HG02973 (cell line): ENCODE measurements at regions not wholly inside any gene's neighbourhood (a gene's known extent, or its start where the extent isn't known, plus 50 kb on each side); places are given as distances from the start of the nearest gene placed in this dataset.
"Not testable (repeated sequence)": the region's sequence is repeated elsewhere in the genome, so short reads cannot be mapped to it uniquely, and the experiment has no call there.

Source experiments
- ATAC-seq: cut with Tn5 transposase; IDR thresholded peaks from one replicate; pipeline ENCODE4 v1.9.1; 2021; ENCODE audit warnings: moderate library complexity; ENCODE audit not compliant: unreplicated experiment

DNA sequence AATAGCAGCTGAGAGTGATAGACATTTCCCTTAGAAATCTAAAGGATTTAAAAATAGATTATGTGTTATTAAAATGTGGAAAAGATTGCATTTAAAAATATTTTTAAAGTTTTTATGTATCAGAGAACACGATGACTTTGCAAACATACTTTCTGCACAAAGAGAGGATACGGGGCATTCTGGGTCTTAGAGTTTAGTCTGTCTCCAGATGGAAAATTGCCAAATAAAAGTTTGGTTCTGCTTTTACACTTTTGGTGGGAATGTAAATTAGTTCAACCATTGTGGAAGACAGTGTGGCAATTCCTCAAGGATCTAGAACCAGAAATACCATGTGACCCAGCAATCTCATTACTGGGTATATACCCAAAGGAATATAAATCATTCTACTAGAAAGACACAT is 355.2 kb downstream of the NDFIP2 start:
- ATAC-seq: not testable (repeated sequence)

DNA sequence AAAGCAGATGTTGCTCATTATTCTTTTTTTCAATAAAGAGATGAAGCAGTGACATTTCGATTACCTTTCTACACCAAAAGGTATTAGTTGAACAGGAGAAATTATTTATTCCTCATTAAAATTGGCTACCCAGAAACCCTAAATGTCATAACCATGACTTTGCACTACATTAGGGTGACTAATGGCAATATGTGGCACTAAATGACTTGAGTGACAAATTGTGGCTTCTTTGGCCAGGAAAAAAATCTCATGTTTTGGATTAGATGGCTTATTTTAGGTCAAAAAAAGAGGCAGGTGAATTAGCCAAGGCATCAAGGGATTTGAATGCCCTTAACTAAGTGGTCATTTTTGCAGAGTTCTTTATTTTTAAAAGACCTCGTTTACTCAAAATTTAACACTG is 353.9 kb downstream of the NDFIP2 start:
- ATAC-seq: no peak

DNA sequence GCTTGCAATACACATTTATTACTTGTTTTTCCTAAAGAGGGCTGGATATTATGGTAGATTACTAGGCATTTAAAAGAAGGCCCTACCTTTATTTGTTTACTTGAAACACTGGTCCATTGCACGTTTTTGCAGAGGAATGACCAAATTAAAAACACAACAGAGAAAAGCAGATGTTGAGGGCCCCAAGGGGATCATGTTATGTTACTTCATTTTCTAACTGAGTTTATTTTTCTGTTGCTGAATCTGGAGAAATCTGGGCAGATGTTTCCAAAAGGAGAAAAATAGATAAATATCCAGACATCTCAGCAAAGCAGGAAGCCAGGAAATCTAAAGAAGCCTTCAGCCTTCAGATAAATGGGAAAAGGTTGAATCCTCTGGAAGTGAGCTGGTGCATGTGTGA is 353.0 kb downstream of the NDFIP2 start:
- no peak for ATAC-seq

DNA sequence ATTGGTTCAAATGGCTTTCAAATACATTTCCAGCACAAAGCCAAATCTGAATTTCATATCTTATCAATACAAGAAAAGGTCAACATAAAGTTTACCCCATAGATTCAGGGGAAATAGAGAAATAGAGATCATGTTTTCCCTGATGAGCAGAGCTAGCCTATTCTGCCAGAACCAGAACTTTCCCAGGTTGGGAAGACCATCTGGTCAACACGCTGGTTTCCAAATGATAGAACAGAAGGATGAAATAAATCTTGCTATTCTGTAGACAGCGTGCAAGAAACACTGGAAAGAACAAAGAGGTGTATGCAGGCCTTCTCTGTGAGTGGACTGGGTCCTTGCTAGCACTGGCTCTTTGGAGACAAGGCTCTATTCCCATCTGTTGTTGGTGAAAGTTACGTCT is 350.6 kb downstream of the NDFIP2 start:
- ATAC-seq: no peak

DNA sequence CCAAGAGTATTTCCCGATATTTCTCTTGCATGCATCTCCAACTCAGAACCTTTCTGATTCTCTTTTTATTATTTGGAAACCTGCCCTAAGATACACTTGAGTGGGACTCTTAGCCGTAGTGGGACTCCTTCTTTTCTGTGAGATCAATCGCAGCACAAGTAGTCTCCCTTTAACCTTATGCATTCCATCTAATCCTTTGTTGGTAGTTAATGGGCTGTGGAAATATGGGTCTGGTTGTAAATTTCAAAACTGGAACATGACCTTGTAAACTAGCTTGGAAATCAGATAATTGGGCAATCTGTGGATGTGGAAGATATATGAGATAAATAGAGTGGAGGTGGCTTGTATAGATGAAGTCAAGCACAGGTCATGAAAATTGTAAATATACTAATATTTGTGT is 350.0 kb downstream of the NDFIP2 start:
- ATAC-seq: no peak

GRCh38 chr13:79830426-79830825 is 349.5 kb downstream of the NDFIP2 start:
- no peak for ATAC-seq

DNA sequence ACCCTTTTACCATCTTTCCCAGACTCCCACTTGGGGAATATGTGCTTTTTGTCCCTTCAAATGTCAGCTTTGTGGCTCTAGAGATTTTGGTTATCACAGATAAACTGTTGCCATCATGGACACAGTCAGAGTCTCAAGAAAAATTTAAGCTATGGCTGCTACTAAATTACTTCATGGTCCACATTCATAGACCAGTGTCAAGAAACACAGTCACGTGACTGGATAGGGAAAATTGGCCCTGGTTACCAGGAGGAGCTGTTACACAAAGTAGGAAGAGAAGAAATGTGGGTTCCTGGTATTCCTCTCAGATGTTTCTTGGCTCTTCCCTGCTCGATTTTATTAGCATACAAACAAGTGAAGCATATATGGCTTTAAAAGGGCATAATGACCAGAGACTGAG is 348.9 kb downstream of the NDFIP2 start:
- no peak for ATAC-seq

DNA sequence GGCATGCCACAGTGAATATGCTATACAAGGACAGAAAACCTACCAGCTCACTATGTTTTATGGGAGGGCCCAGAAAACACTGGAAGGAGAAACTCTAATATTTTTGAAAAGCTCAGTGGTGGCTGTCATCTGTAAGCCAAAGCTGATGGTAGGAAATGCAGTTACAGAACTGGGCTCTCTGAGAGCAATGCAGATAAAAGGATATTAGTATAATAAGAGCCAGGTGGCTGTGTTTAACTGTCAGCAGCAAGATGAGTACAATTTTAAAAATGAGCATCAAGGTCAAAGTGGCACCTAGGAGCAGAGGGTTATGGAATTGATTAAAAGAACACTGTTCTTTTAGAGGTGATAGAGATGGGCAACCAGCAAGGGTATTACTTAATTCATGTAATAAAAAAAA is 345.0 kb downstream of the NDFIP2 start:
- no peak for ATAC-seq

- ATAC-seq: no peak
These were observed 334.1 kb downstream of the NDFIP2 start for GRCh38 chr13:79815041-79815440.

- peak; percentile 56 for ATAC-seq
These were observed 331.3 kb downstream of the NDFIP2 start for GRCh38 chr13:79812070-79812850.

DNA sequence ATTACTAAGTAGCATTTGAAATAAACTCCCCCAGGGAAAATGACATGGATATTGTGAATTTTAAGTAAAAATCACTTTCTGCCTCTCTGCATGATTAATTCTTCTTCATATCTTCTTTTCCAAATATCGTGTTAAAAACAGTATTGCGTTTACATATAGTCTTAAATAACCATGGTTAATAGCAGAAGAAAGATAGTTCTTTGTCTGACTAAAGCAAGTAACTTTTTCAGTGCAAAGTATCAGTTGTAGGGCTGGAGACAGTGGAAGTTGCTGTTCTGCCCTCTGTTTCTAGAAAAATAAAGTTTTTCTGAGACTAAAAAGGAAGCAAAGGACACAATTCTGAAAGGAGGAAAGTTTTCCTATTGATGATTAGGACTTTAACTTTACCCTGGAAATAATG is 330.2 kb downstream of the NDFIP2 start:
- no peak for ATAC-seq

- ATAC-seq: no peak
These were observed 329.7 kb downstream of the NDFIP2 start for GRCh38 chr13:79810669-79811068.

- no peak for ATAC-seq
These were observed 329.1 kb downstream of the NDFIP2 start for GRCh38 chr13:79810018-79810417.

DNA sequence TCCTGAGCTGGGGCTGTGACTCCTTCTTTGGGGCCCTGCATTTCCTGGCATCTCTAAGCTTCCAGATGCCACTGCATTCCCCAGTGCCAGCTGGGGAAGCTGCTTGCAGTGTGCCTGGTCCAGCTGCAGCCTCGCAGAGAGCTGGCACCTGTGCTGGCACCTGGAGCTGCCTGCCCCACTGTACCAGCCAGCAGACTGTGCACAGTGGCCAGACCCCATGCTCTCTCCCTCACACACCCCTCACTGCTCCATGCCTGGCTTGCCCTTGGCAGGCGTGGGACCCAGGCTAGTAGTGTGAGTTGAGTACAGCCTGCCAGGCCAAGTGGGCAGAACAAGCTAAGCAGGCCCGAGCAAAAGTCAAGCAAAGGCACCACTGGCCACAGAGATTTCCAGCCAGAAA is 327.5 kb downstream of the NDFIP2 start:
- no peak for ATAC-seq

DNA sequence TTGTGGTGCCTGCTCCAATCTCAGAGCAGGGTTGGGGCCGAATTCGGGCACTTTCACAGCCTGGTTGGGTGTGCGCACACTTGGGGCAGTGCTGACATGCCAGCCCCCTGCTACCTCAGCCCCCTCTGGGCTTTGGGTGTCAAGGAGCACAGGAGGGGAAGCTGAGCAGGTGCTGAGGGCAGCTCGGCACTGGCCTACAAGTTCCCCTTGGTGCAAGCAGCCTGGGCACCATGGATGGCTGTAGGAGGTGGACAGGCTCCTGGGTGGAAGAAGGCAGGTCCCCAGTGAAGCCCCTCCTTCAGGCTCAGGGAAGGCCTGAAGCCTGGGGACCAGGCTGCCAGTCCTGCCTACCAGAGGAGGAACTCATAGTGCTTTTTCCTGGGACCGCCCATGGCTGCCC is 326.6 kb downstream of the NDFIP2 start:
- no peak for ATAC-seq

DNA sequence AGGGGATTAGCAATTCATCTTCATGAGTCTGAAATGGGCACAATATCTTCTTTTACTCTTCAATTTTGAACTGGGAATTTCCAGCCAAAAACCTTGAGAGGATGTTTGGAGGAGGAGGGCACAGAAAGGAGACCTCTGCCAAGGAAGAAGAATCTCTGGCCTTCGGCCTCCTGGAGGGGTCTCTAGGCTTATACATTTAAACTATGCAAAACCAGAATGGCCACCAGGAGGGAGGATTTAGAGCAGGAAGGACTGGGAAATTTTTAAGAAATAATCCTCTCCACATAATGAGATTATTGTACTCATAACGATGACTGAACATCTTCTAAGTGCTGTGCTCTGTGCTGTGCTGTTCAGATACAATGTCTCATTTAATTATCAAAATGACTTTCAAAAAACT is 325.9 kb downstream of the NDFIP2 start:
- ATAC-seq: no peak

DNA sequence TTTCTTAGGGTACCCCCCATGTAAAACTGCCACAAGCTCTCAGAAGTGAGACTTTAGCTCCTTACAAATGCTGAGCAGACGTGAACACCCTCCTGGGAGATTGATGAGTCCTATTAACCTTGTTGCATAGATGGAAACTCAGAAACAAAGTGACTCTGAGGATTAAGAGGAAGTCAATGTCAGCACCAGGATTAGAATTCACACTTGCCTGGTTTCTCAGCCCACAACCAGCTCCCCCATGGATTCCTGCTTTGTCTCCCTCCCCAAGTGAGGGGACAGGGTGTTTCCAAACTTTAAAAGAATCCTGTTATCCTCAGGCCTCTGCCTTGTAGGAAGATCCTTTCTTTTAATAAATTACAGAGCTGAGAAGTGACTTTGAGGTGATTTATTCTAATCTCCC is 324.4 kb downstream of the NDFIP2 start:
- ATAC-seq: no peak

DNA sequence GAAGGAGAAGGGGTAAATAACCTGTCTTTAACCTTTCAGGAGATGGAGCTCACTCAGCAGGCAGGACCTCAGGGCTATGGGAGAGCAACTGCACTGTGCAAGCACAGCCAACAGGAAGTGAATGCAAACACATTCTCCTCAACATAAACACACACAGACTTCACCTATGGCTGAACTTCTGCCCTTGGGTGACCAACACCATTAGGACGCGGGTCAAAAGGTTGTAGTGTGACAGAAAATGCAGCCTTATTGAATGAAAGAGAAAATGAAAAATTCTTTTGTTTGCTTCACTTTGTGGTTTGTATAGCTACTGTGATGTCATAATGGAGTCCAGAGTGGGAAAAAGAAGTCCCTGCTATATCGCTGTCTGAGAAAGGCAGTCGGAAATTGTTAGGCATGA is 323.0 kb downstream of the NDFIP2 start:
- no peak for ATAC-seq

DNA sequence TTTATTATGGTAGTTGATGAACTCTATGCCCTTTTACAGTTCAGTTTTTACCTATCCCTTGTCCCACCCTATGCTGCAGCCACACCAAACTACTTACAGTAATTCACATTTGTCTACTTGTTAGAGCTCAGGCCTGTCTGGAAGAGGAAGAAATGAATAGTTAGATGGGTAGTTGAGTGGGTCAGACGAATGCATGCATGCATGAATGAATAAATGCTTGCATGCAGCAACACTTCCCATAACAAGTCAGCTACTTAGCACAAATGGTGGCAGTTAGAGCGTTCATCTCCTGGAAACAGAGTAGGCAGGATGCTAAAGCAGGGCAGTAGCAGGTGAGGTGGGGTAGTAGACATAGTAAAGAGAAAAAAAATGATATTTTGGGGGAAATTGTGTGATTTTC is 322.3 kb downstream of the NDFIP2 start:
- ATAC-seq: no peak

DNA sequence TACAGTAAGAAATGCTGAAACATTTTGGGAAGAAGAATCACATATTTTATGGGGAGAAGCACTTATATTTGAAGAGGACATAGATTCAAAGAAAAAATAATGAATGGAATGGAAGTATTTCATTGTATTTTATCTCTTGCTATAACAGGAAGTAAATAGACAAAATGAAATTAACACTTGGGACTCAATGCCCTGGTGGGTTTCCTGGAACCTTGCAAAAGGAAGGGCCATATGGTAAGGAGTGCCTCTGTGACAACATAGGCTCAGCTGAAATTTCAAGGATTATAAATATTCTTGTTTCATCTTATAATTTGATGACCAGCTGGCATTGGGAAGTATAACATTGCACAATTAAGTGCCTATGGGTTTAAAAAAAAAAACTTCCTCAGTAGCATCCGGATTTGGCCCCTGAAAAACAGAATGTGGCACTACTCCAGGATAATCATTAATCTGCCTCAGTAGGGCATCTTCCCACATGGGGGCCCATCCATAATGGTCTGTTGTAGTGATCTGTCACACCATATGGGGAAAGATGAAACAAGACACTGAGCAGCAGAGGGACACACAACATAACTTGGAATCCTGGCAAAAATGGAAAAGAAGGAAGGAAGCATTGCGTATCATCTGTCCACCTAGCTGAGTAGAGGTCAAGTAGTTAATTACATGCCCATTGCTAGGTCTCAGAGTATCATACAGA is 321.6 kb downstream of the NDFIP2 start:
- ATAC-seq: no peak

DNA sequence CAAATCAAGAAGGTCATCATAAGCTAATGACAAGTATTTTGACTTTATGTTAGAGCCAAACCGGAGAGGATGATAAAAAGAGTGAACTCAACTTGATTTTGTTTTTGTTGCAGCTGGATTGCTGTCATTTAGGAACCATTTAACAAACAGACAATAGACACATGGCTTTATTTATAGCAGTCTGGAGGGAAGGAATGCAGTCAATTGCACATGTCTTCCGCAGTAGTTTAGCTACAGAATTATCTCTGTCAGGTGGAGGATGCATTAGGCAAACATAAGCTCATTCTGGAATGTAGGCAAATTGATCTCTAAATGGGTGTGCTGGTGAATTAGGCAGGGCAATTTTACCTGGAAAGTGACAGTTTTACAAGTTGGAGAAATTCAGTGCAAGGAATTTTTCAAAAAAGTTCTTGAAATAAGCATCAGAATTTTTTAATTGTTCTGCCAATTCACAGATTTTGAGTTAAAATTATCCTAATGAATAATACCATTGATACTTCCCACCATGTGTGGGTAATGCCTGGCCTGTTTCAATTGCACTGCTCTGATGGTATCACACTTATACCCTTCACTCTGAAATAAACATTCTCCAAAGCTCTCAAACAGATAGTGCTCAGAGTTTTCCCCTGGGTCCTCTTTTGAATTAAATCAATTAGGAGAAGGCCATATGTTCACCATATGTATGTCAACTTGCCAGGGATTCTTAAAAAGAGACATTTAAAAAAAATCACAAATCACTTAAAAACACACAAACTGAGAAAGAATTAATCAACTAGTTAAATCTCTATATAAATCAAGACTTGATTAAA is 318.3 kb downstream of the NDFIP2 start:
- ATAC-seq: no peak

DNA sequence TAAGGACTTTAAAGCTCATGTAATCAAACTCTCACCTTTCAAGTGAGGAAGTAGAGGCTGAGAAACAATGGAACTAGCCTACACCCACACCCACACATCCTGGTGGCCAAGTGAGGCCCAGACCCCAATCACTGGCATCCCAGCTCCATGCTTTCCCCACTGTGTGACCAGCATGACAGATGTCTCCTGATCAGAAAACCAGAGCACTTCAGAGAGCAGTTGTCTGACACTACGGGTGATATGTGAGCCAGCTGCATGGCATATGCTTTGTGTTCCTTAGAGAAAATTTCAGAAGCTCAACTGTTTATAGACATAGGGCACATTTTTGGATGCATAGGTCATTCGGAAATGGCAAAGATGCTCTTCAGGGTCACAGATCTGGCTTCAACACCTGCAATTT is 315.2 kb downstream of the NDFIP2 start:
- ATAC-seq: no peak
